ENCODE measurements at regions not wholly inside any gene's neighbourhood (a gene's known extent, or its start where the extent isn't known, plus 50 kb on each side); places are given as distances from the start of the nearest gene placed in this dataset.

DNA sequence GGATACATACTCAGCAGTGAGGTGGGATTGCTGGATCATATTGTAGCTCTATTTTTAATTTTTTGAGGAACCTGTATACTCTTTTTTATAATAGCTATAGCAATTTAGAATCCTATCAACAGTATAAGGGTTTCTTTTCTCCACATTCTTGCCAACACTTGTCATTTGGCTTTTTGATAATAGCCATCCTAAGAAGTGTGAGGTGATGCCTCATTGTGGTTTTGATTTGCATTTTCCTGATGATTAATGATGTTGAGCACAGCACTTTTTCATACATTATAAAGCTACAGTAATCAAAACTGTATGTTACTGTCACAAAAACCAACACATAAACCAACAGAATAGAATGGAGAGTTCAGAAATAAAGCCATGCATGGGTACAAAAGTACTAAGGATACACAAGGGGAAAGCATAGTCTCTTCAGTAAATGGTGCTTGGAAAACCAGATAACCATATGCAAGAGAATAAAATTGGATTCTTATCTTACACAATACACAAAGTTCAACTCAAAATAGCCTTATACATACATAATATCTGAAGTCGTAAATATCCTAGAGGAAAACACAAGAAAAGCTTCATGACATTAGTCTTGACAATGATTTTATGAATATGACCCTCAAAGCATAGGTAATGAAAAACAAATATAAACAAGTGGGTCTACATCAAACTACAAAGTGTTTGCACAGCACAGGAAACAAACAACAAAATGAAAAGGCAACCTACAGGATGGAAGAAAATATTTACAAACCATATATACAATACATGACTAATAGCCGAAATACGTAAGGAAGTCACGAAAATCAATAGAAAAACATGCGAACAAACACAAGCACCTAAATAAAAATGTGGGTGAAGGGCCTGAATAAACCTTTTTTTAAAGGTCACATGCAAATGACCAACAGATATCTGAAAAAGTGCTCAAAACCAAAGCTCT, 287.8 kb upstream of the DAB2 start:
- TF ChIP-seq, protein P1, sequence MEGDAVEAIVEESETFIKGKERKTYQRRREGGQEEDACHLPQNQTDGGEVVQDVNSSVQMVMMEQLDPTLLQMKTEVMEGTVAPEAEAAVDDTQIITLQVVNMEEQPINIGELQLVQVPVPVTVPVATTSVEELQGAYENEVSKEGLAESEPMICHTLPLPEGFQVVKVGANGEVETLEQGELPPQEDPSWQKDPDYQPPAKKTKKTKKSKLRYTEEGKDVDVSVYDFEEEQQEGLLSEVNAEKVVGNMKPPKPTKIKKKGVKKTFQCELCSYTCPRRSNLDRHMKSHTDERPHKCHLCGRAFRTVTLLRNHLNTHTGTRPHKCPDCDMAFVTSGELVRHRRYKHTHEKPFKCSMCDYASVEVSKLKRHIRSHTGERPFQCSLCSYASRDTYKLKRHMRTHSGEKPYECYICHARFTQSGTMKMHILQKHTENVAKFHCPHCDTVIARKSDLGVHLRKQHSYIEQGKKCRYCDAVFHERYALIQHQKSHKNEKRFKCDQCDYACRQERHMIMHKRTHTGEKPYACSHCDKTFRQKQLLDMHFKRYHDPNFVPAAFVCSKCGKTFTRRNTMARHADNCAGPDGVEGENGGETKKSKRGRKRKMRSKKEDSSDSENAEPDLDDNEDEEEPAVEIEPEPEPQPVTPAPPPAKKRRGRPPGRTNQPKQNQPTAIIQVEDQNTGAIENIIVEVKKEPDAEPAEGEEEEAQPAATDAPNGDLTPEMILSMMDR (IDR thresholded peaks at IDR 0.05) = no peak
- no peak for TF ChIP-seq POLR2A (IDR thresholded peaks at IDR 0.05)
- TF ChIP-seq EP300 (IDR thresholded peaks at IDR 0.05) = no peak
